ENCODE measurements at regions not wholly inside any gene's neighbourhood (a gene's known extent, or its start where the extent isn't known, plus 50 kb on each side); places are given as distances from the start of the nearest gene placed in this dataset.

DNA sequence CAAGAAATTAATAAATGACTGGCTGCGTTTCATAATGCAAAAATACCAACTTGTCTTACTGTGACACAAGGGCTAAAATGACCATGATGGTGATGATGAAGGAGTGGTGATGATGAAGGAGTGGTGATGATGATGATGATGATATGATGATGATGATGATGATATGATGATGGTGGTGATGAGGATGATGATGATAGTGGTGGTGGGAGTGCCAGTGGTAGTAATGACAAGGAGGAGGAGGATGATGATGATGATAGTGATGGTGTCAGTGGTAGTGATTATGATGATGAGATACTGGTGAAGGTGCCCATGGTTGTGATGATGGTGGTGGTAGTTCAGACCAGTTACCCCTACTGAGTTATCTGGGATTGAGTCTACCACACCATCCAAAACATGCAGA lies 265.9 kb downstream of the FGFR2 start:
- Histone ChIP-seq H3K27ac (ENCODE audit: low read depth in 2 of 2, low read length in 1 of 2) (no peak overlapping the region), H3K4me1 (ENCODE audit: control insufficient read depth in 2 of 2, insufficient read depth in 2 of 2, low read length in 1 of 2) (peaks cover 0 to 3% of the 10 kb centered on the region in 2 donors), H3K4me3 (ENCODE audit: low read depth in 1 of 2, low read length in 2 of 2) (no peak overlapping the region), H3K36me3 (ENCODE audit: control insufficient read depth in 2 of 2, insufficient read depth in 2 of 2, low read length in 1 of 2) (no peaks in the 10 kb centered on the region), H3K9me3 (ENCODE audit: control insufficient read depth in 2 of 2, insufficient read depth in 1 of 2, low read depth in 1 of 2, low read length in 1 of 2) (no peaks in the 10 kb centered on the region), H3K27me3 (ENCODE audit: control insufficient read depth in 1 of 2, insufficient read depth in 2 of 2, low read length in 2 of 2) (no peaks in the 10 kb centered on the region)
- WGBS, 2 donors: 75 to 87% methylated on average over 1 of the region's 1 CpG

DNA sequence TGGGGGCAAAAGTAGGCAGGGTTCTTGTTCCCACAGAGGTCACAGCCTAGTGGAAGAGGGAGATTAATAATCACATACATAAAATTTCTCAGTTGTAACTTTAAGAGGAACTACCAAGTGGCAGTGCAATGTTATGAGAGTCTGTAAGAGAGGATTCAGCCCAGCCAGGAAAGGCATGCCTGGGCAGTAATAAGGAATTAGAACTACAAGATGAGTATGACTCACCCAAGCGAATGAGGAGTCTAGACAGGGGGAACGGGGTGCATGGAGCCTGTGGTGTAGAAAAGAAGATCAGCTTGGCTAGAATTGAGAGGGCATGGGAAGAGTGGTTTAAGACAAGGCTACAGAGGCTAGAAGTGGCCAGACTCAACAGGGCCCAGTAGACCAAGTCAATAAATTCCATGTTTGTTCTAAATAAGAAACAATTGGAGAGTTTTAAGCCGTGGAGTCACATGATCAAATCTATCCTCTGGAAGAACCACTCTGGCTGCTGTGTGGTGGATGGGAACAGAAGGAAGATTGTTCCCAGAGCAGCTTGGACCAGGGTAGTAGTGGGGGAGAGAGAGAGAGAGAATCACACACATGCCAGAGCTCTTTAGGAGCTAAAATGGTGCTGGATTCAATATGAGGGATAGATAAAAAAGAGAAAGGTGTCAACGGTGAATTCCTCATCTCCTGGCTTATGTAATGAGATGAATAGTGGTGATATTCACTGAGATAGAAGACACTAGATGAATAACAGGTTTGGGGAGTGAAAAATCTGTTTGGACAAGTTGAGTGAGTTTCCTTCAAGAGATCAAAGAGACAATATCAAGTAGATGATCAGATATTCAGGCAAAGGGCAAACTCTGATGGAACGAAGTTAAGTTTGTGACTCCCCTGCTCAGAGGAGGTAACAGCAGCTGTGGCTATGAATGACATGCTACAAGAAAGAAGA lies 265.1 kb downstream of the FGFR2 start:
- H3K4me3 ChIP-seq (ENCODE audit: low read depth in 1 of 2, low read length in 2 of 2): no peak overlapping the region
- H3K27me3 ChIP-seq (ENCODE audit: control insufficient read depth in 1 of 2, insufficient read depth in 2 of 2, low read length in 2 of 2): no peaks in the 10 kb centered on the region
- 42 to 55% methylated on average over 5 of the region's 5 CpGs for WGBS, 2 donors
- H3K4me1 ChIP-seq (ENCODE audit: control insufficient read depth in 2 of 2, insufficient read depth in 2 of 2, low read length in 1 of 2): peaks cover 0 to 3% of the 10 kb centered on the region in 2 donors
- no peaks in the 10 kb centered on the region for H3K36me3 ChIP-seq (ENCODE audit: control insufficient read depth in 2 of 2, insufficient read depth in 2 of 2, low read length in 1 of 2)
- H3K9me3 ChIP-seq (ENCODE audit: control insufficient read depth in 2 of 2, insufficient read depth in 1 of 2, low read depth in 1 of 2, low read length in 1 of 2): no peaks in the 10 kb centered on the region
- H3K27ac ChIP-seq (ENCODE audit: low read depth in 2 of 2, low read length in 1 of 2): no peak overlapping the region

DNA sequence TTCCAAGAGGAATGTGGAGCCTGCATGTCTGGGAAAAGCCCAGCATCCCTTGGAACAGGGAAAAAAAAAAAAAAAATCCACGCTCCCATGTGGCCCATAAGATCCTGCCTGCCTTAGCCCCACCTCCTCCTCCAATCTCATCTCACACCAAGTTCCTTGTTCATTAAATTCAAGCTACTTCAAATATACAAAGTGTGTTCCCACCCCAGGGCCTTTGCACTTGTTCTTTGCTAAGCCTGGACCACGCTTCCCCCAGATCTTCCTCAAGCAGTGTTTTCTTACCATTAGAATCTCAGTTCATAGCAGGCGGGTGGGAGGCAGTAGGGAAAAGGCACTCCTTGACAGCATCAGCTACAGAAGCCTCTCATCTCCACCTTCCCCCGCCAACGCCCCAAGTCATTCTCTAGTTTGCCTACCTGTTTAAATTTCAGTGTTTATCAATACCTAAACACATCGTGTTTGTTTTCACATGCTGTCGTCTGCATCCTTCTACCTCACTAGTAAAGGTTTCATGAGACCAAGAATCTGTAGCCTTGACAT lies 262.8 kb downstream of the FGFR2 start:
- H3K27ac ChIP-seq (ENCODE audit: low read depth in 2 of 2, low read length in 1 of 2): no peak overlapping the region
- no peak overlapping the region for H3K4me3 ChIP-seq (ENCODE audit: low read depth in 1 of 2, low read length in 2 of 2)
- H3K9me3 ChIP-seq (ENCODE audit: control insufficient read depth in 2 of 2, insufficient read depth in 1 of 2, low read depth in 1 of 2, low read length in 1 of 2): no peaks in the 10 kb centered on the region
- 73 to 86% methylated on average over 7 of the region's 7 CpGs for WGBS, 2 donors
- peaks cover 0 to 3% of the 10 kb centered on the region in 2 donors for H3K4me1 ChIP-seq (ENCODE audit: control insufficient read depth in 2 of 2, insufficient read depth in 2 of 2, low read length in 1 of 2)
- no peaks in the 10 kb centered on the region for H3K27me3 ChIP-seq (ENCODE audit: control insufficient read depth in 1 of 2, insufficient read depth in 2 of 2, low read length in 2 of 2)
- no peaks in the 10 kb centered on the region for H3K36me3 ChIP-seq (ENCODE audit: control insufficient read depth in 2 of 2, insufficient read depth in 2 of 2, low read length in 1 of 2)

DNA sequence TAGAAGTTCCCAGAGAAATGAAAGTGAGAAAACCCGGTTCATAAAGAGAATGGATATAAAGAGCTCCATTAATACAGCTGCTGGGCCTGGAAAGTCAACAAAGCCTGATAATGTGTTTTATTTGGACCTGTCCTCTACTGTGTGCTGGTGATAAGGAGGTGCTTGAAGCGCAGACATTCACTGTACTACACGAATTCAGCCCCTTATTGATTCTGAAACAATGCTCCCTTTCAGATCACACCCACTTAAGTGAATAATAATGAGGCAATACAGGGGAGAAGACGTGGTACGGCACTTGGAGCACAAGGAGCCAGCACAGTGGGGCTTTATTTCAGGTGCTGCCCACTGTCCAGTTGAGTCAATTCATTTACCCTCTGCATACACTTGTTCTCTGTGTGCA lies 260.8 kb downstream of the FGFR2 start:
- no peaks in the 10 kb centered on the region for H3K9me3 ChIP-seq (ENCODE audit: control insufficient read depth in 2 of 2, insufficient read depth in 1 of 2, low read depth in 1 of 2, low read length in 1 of 2)
- H3K36me3 ChIP-seq (ENCODE audit: control insufficient read depth in 2 of 2, insufficient read depth in 2 of 2, low read length in 1 of 2): no peaks in the 10 kb centered on the region
- H3K4me1 ChIP-seq (ENCODE audit: control insufficient read depth in 2 of 2, insufficient read depth in 2 of 2, low read length in 1 of 2): peaks cover 0 to 3% of the 10 kb centered on the region in 2 donors
- H3K4me3 ChIP-seq (ENCODE audit: low read depth in 1 of 2, low read length in 2 of 2): no peak overlapping the region
- H3K27ac ChIP-seq (ENCODE audit: low read depth in 2 of 2, low read length in 1 of 2): no peak overlapping the region
- H3K27me3 ChIP-seq (ENCODE audit: control insufficient read depth in 1 of 2, insufficient read depth in 2 of 2, low read length in 2 of 2): no peaks in the 10 kb centered on the region
- WGBS, 2 donors: 53 to 69% methylated on average over 5 of the region's 5 CpGs

DNA sequence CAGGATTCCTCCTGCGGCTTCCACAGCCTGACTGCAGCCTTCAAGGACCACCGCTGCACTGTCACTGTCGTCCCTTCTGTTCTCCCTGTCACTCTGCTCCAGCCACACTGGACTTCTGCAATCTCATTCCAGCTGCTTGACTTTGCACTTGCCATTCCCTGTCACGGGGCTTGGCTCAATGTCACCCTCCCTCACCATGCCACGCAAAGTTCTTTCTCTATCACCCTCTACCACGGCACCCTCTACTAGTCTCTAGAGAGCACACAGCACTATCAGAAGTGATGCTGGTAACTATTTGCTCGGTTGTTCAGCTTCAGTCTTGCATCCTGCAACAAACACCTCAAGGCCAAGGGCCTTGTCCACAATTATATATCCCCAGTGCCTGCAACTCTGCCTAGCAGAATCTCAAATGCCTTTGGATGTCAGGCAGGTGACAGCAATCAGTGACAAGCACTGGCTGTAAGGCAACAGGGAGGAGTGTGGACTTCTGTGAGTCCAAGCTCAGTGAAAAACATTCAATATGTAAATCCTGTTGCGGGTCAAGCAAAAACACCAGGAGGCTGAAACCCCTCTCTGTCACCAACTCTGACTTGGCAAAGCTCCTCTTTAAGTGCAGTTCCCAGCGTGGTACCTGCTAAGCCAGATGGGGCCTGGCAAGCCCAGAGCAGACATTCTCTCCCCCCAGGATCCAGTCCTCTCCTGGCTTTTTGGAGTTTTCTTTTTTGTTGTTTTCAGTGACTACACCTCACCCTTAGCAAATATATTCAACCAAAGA lies 259.9 kb downstream of the FGFR2 start:
- no peaks in the 10 kb centered on the region for H3K27me3 ChIP-seq (ENCODE audit: control insufficient read depth in 1 of 2, insufficient read depth in 2 of 2, low read length in 2 of 2)
- no peaks in the 10 kb centered on the region for H3K9me3 ChIP-seq (ENCODE audit: control insufficient read depth in 2 of 2, insufficient read depth in 1 of 2, low read depth in 1 of 2, low read length in 1 of 2)
- H3K36me3 ChIP-seq (ENCODE audit: control insufficient read depth in 2 of 2, insufficient read depth in 2 of 2, low read length in 1 of 2): no peaks in the 10 kb centered on the region
- no peaks in the 10 kb centered on the region for H3K4me1 ChIP-seq (ENCODE audit: control insufficient read depth in 2 of 2, insufficient read depth in 2 of 2, low read length in 1 of 2)
- H3K4me3 ChIP-seq (ENCODE audit: low read depth in 1 of 2, low read length in 2 of 2): no peak overlapping the region
- H3K27ac ChIP-seq (ENCODE audit: low read depth in 2 of 2, low read length in 1 of 2): no peak overlapping the region
- WGBS, 2 donors: 82 to 85% methylated on average over 9 of the region's 9 CpGs

DNA sequence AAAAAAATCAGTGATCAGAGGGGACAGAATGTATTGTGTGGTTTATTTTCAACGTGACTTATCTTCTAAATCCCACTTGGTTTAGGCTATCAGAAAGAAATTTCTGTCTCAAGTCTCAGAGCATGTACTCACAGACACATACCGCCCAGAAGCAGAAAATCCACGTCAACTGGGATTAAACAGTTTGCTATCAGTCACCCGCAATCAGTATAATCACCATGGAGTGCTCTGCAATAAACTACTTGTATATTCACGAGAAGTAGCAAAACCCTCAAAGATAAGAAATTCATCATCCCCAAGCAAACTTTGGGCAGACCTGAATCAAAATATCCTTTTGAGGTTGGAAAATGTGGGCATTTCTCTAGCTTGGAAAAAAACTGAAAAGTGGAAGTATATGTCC lies 259.1 kb downstream of the FGFR2 start:
- no peak overlapping the region for H3K27ac ChIP-seq (ENCODE audit: low read depth in 2 of 2, low read length in 1 of 2)

GRCh38 chr10:121340271-121340831 lies 257.9 kb downstream of the FGFR2 start:
- no peak overlapping the region for H3K27ac ChIP-seq (ENCODE audit: low read depth in 2 of 2, low read length in 1 of 2)
- no peaks in the 10 kb centered on the region for H3K4me1 ChIP-seq (ENCODE audit: control insufficient read depth in 2 of 2, insufficient read depth in 2 of 2, low read length in 1 of 2)
- WGBS, 2 donors: 65 to 72% methylated on average over 7 of the region's 7 CpGs

More for the DNA sequence above, 259.1 kb downstream of the FGFR2 start:
- Histone ChIP-seq H3K4me1 (ENCODE audit: control insufficient read depth in 2 of 2, insufficient read depth in 2 of 2, low read length in 1 of 2) (no peaks in the 10 kb centered on the region), H3K9me3 (ENCODE audit: control insufficient read depth in 2 of 2, insufficient read depth in 1 of 2, low read depth in 1 of 2, low read length in 1 of 2) (no peaks in the 10 kb centered on the region), H3K4me3 (ENCODE audit: low read depth in 1 of 2, low read length in 2 of 2) (no peak overlapping the region), H3K36me3 (ENCODE audit: control insufficient read depth in 2 of 2, insufficient read depth in 2 of 2, low read length in 1 of 2) (no peaks in the 10 kb centered on the region), H3K27me3 (ENCODE audit: control insufficient read depth in 1 of 2, insufficient read depth in 2 of 2, low read length in 2 of 2) (no peaks in the 10 kb centered on the region)
- WGBS, 2 donors: 60 to 65% methylated on average over 5 of the region's 5 CpGs

GRCh38 chr10:121351540-121351939 lies 246.7 kb downstream of the FGFR2 start:
- H3K36me3 ChIP-seq (ENCODE audit: control insufficient read depth in 2 of 2, insufficient read depth in 2 of 2, low read length in 1 of 2): no peaks in the 10 kb centered on the region
- no peaks in the 10 kb centered on the region for H3K27me3 ChIP-seq (ENCODE audit: control insufficient read depth in 1 of 2, insufficient read depth in 2 of 2, low read length in 2 of 2)
- no peaks in the 10 kb centered on the region for H3K9me3 ChIP-seq (ENCODE audit: control insufficient read depth in 2 of 2, insufficient read depth in 1 of 2, low read depth in 1 of 2, low read length in 1 of 2)
- H3K27ac ChIP-seq (ENCODE audit: low read depth in 2 of 2, low read length in 1 of 2): no peak overlapping the region
- no peak overlapping the region for H3K4me3 ChIP-seq (ENCODE audit: low read depth in 1 of 2, low read length in 2 of 2)
- no peaks in the 10 kb centered on the region for H3K4me1 ChIP-seq (ENCODE audit: control insufficient read depth in 2 of 2, insufficient read depth in 2 of 2, low read length in 1 of 2)
- 93 to 95% methylated on average over 5 of the region's 5 CpGs for WGBS, 2 donors

More at GRCh38 chr10:121340271-121340831, 257.9 kb downstream of the FGFR2 start:
- H3K27me3 ChIP-seq (ENCODE audit: control insufficient read depth in 1 of 2, insufficient read depth in 2 of 2, low read length in 2 of 2): no peaks in the 10 kb centered on the region
- H3K4me3 ChIP-seq (ENCODE audit: low read depth in 1 of 2, low read length in 2 of 2): no peak overlapping the region
- no peaks in the 10 kb centered on the region for H3K9me3 ChIP-seq (ENCODE audit: control insufficient read depth in 2 of 2, insufficient read depth in 1 of 2, low read depth in 1 of 2, low read length in 1 of 2)
- H3K36me3 ChIP-seq (ENCODE audit: control insufficient read depth in 2 of 2, insufficient read depth in 2 of 2, low read length in 1 of 2): no peaks in the 10 kb centered on the region

DNA sequence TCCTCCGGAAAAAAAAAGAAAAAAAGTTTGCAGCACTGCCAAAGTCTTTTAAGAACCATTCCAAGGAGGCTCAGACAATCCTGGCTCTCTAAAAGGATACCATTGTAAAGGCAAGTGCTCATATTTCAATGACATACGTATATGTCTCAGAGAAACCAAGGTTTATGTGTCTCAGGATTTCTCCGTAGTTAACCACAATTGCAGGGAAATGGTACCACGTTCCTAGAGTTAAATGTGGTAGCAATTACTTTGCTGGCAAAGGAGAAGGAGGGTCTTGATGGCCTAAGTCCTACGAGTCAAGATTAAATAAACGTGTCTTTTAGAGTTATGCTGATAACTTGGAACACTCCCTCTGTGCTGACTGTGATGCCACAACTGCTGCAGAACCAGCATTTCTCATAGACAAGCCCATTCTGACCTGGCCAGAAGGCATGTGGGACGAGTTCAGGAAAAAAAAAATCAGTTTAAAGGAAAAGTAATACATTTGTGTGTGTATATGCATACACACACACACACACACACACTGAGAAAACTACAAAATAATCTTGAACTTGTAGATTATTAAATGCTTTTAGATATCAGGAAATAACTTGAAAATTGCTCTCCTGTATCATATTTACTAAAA lies 245.9 kb downstream of the FGFR2 start:
- H3K4me3 ChIP-seq (ENCODE audit: low read depth in 1 of 2, low read length in 2 of 2): no peak overlapping the region
- H3K27me3 ChIP-seq (ENCODE audit: control insufficient read depth in 1 of 2, insufficient read depth in 2 of 2, low read length in 2 of 2): no peaks in the 10 kb centered on the region
- H3K4me1 ChIP-seq (ENCODE audit: control insufficient read depth in 2 of 2, insufficient read depth in 2 of 2, low read length in 1 of 2): no peaks in the 10 kb centered on the region
- H3K36me3 ChIP-seq (ENCODE audit: control insufficient read depth in 2 of 2, insufficient read depth in 2 of 2, low read length in 1 of 2): no peaks in the 10 kb centered on the region
- H3K27ac ChIP-seq (ENCODE audit: low read depth in 2 of 2, low read length in 1 of 2): no peak overlapping the region
- no peaks in the 10 kb centered on the region for H3K9me3 ChIP-seq (ENCODE audit: control insufficient read depth in 2 of 2, insufficient read depth in 1 of 2, low read depth in 1 of 2, low read length in 1 of 2)
- 41 to 46% methylated on average over 7 of the region's 7 CpGs for WGBS, 2 donors

All from esophagus (tissue), 2 donors.